Hepatocyte (in vitro differentiated cells): ENCODE measurements at regions not wholly inside any gene's neighbourhood (a gene's known extent, or its start where the extent isn't known, plus 50 kb on each side); places are given as distances from the start of the nearest gene placed in this dataset.

Experiments
- EZH2phosphoT487 ChIP-seq: fragments of 200-600 bp; sonication (generic); IDR thresholded peaks from one replicate; pipeline ENCODE4 v1.6.1; 2018; ENCODE audit warnings: antibody characterized with exemption, mild to moderate bottlenecking, low read depth, moderate library complexity; ENCODE audit not compliant: unreplicated experiment, severe bottlenecking
- TF ChIP-seq, protein P1 (sequence below): fragments of 200-600 bp; sonication (generic); IDR thresholded peaks from 2 replicates; pipeline ENCODE4 v1.5.1; 2016; ENCODE audit warnings: antibody characterized with exemption, mild to moderate bottlenecking; ENCODE audit not compliant: poor library complexity

- TF ChIP-seq, protein P1, sequence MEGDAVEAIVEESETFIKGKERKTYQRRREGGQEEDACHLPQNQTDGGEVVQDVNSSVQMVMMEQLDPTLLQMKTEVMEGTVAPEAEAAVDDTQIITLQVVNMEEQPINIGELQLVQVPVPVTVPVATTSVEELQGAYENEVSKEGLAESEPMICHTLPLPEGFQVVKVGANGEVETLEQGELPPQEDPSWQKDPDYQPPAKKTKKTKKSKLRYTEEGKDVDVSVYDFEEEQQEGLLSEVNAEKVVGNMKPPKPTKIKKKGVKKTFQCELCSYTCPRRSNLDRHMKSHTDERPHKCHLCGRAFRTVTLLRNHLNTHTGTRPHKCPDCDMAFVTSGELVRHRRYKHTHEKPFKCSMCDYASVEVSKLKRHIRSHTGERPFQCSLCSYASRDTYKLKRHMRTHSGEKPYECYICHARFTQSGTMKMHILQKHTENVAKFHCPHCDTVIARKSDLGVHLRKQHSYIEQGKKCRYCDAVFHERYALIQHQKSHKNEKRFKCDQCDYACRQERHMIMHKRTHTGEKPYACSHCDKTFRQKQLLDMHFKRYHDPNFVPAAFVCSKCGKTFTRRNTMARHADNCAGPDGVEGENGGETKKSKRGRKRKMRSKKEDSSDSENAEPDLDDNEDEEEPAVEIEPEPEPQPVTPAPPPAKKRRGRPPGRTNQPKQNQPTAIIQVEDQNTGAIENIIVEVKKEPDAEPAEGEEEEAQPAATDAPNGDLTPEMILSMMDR = no peak
- no peak for TF ChIP-seq EZH2phosphoT487
These were observed 303.8 kb downstream of the NPHP4 start for GRCh38 chr1:5688081-5689077.
